ENCODE measurements at regions not wholly inside any gene's neighbourhood (a gene's known extent, or its start where the extent isn't known, plus 50 kb on each side); places are given as distances from the start of the nearest gene placed in this dataset.

DNA sequence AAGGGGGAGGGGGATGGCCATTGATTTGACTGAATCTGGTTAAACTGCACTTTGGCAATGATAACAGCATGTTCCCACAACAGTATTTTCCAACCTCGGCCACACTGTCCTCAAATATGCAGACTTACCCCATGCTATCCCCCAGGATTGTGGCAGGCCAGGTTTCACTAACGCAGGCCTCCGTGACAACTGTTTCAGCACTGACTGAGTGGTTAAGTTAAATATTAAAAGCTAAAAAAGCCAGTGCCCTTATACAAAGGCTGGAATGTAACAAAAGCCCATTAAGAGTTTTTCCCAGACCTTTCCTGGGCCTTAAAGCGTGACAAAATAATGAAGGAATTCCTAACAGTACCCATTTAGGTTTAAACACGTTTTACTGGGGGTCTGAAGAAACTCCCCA lies 202.9 kb downstream of the USP25 start:
- Histone ChIP-seq H3K36me3 (ENCODE audit: control insufficient read depth in 2 of 2, insufficient read depth in 2 of 2, low read length in 2 of 2) (no peaks in the 10 kb centered on the region), H3K9me3 (ENCODE audit: control insufficient read depth in 2 of 2, low read length in 2 of 2) (no peaks in the 10 kb centered on the region), H3K9ac (ENCODE audit: low read length in 2 of 2) (no peak overlapping the region), H3K4me1 (ENCODE audit: control insufficient read depth, insufficient read depth, low read length) (no peaks in the 10 kb centered on the region), H3K27ac (ENCODE audit: low read length) (no peak overlapping the region), H3K4me3 (ENCODE audit: low read length in 2 of 2) (no peak overlapping the region), H3K27me3 (ENCODE audit: control insufficient read depth in 1 of 2, insufficient read depth in 2 of 2, low read length in 2 of 2) (no peaks in the 10 kb centered on the region)

- H3K4me3 ChIP-seq (ENCODE audit: low read length in 2 of 2) = no peak overlapping the region
- no peaks in the 10 kb centered on the region for H3K4me1 ChIP-seq (ENCODE audit: control insufficient read depth, insufficient read depth, low read length)
- H3K36me3 ChIP-seq (ENCODE audit: control insufficient read depth in 2 of 2, insufficient read depth in 2 of 2, low read length in 2 of 2) = no peaks in the 10 kb centered on the region
- H3K9ac ChIP-seq (ENCODE audit: low read length in 2 of 2) = no peak overlapping the region
- no peaks in the 10 kb centered on the region for H3K27me3 ChIP-seq (ENCODE audit: control insufficient read depth in 1 of 2, insufficient read depth in 2 of 2, low read length in 2 of 2)
- no peaks in the 10 kb centered on the region for H3K9me3 ChIP-seq (ENCODE audit: control insufficient read depth in 2 of 2, low read length in 2 of 2)
- no peak overlapping the region for H3K27ac ChIP-seq (ENCODE audit: low read length)
These were observed 205.7 kb downstream of the USP25 start for GRCh38 chr21:15935530-15935929.

GRCh38 chr21:15943009-15943666 lies 213.4 kb downstream of the USP25 start:
- Histone ChIP-seq H3K9ac (ENCODE audit: low read length in 2 of 2) (no peak overlapping the region), H3K27me3 (ENCODE audit: control insufficient read depth in 1 of 2, insufficient read depth in 2 of 2, low read length in 2 of 2) (no peaks in the 10 kb centered on the region)

GRCh38 chr21:15947677-15948076 lies 217.9 kb downstream of the USP25 start:
- Histone ChIP-seq H3K27ac (ENCODE audit: low read length) (no peak overlapping the region), H3K4me1 (ENCODE audit: control insufficient read depth, insufficient read depth, low read length) (no peaks in the 10 kb centered on the region), H3K9me3 (ENCODE audit: control insufficient read depth in 2 of 2, low read length in 2 of 2) (no peaks in the 10 kb centered on the region), H3K27me3 (ENCODE audit: control insufficient read depth in 1 of 2, insufficient read depth in 2 of 2, low read length in 2 of 2) (no peaks in the 10 kb centered on the region), H3K36me3 (ENCODE audit: control insufficient read depth in 2 of 2, insufficient read depth in 2 of 2, low read length in 2 of 2) (no peaks in the 10 kb centered on the region), H3K4me3 (ENCODE audit: low read length in 2 of 2) (peak overlapping the region in 1 of 2 donors; percentile 17), H3K9ac (ENCODE audit: low read length in 2 of 2) (no peak overlapping the region)

More at GRCh38 chr21:15943009-15943666, 213.4 kb downstream of the USP25 start:
- Histone ChIP-seq H3K4me3 (ENCODE audit: low read length in 2 of 2) (no peak overlapping the region), H3K36me3 (ENCODE audit: control insufficient read depth in 2 of 2, insufficient read depth in 2 of 2, low read length in 2 of 2) (no peaks in the 10 kb centered on the region), H3K27ac (ENCODE audit: low read length) (no peak overlapping the region), H3K9me3 (ENCODE audit: control insufficient read depth in 2 of 2, low read length in 2 of 2) (no peaks in the 10 kb centered on the region), H3K4me1 (ENCODE audit: control insufficient read depth, insufficient read depth, low read length) (no peaks in the 10 kb centered on the region)

DNA sequence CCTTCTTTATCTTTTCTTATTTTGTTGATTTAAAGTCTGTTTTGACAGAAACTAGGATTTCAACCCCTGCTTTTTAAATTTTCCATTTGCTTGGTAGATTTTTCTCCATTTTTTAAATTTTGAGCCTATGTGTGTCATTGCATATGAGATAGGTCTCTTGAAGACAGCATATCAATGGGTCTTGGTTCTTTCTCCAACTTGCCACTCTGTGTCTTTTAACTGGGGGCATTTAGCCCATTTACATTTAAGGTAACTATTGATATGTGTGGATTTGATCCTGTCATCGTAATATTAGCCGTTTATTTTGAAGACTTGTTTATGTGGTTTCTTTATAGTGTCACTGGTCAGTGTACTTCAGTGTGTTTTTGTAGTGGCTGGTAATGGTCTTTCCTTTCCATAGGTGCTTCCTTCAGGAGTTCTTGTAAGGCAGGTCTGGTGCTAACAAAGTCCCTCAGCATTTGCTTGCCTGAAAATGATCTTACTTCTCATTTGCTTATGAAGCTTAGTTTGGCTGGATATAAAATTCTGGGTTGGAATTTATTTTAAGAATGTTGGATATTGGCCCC lies 223.9 kb downstream of the USP25 start:
- Histone ChIP-seq H3K4me1 (ENCODE audit: control insufficient read depth, insufficient read depth, low read length) (no peaks in the 10 kb centered on the region), H3K27ac (ENCODE audit: low read length) (no peak overlapping the region), H3K36me3 (ENCODE audit: control insufficient read depth in 2 of 2, insufficient read depth in 2 of 2, low read length in 2 of 2) (no peaks in the 10 kb centered on the region), H3K9me3 (ENCODE audit: control insufficient read depth in 2 of 2, low read length in 2 of 2) (peaks cover 0 to 7% of the 10 kb centered on the region in 2 donors), H3K27me3 (ENCODE audit: control insufficient read depth in 1 of 2, insufficient read depth in 2 of 2, low read length in 2 of 2) (no peaks in the 10 kb centered on the region), H3K9ac (ENCODE audit: low read length in 2 of 2) (no peak overlapping the region), H3K4me3 (ENCODE audit: low read length in 2 of 2) (no peak overlapping the region)

GRCh38 chr21:15964236-15964855 lies 234.6 kb downstream of the USP25 start:
- Histone ChIP-seq H3K4me1 (ENCODE audit: control insufficient read depth, insufficient read depth, low read length) (no peaks in the 10 kb centered on the region), H3K36me3 (ENCODE audit: control insufficient read depth in 2 of 2, insufficient read depth in 2 of 2, low read length in 2 of 2) (no peaks in the 10 kb centered on the region), H3K27ac (ENCODE audit: low read length) (no peak overlapping the region), H3K9me3 (ENCODE audit: control insufficient read depth in 2 of 2, low read length in 2 of 2) (no peaks in the 10 kb centered on the region), H3K27me3 (ENCODE audit: control insufficient read depth in 1 of 2, insufficient read depth in 2 of 2, low read length in 2 of 2) (no peaks in the 10 kb centered on the region), H3K9ac (ENCODE audit: low read length in 2 of 2) (no peak overlapping the region), H3K4me3 (ENCODE audit: low read length in 2 of 2) (no peak overlapping the region)

DNA sequence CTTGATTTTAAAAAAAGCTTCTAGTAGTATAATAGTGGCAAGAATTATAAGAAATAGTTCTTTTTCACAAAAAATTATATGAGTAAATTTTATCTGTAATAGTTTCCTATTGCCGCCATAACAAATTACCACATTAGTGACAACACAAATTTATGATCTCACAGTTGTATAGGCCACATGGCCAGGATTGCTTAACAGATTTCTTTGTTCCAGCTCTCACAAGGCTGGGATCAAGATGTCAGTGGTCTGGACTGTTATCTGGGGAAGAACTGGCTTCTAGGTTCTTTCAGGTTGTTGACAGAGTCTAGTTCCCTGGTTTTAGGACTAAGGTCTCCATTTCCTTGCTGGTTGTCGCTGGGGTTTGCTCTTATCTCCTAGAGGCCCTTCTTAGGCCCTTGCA lies 236.4 kb downstream of the USP25 start:
- no peak overlapping the region for H3K4me3 ChIP-seq (ENCODE audit: low read length in 2 of 2)
- H3K27ac ChIP-seq (ENCODE audit: low read length) = no peak overlapping the region
- no peaks in the 10 kb centered on the region for H3K4me1 ChIP-seq (ENCODE audit: control insufficient read depth, insufficient read depth, low read length)
- H3K27me3 ChIP-seq (ENCODE audit: control insufficient read depth in 1 of 2, insufficient read depth in 2 of 2, low read length in 2 of 2) = no peaks in the 10 kb centered on the region
- H3K9ac ChIP-seq (ENCODE audit: low read length in 2 of 2) = no peak overlapping the region
- H3K9me3 ChIP-seq (ENCODE audit: control insufficient read depth in 2 of 2, low read length in 2 of 2) = no peaks in the 10 kb centered on the region
- no peaks in the 10 kb centered on the region for H3K36me3 ChIP-seq (ENCODE audit: control insufficient read depth in 2 of 2, insufficient read depth in 2 of 2, low read length in 2 of 2)

GRCh38 chr21:15966651-15967050 lies 236.9 kb downstream of the USP25 start:
- no peaks in the 10 kb centered on the region for H3K27me3 ChIP-seq (ENCODE audit: control insufficient read depth in 1 of 2, insufficient read depth in 2 of 2, low read length in 2 of 2)
- H3K27ac ChIP-seq (ENCODE audit: low read length) = no peak overlapping the region
- no peak overlapping the region for H3K9ac ChIP-seq (ENCODE audit: low read length in 2 of 2)

DNA sequence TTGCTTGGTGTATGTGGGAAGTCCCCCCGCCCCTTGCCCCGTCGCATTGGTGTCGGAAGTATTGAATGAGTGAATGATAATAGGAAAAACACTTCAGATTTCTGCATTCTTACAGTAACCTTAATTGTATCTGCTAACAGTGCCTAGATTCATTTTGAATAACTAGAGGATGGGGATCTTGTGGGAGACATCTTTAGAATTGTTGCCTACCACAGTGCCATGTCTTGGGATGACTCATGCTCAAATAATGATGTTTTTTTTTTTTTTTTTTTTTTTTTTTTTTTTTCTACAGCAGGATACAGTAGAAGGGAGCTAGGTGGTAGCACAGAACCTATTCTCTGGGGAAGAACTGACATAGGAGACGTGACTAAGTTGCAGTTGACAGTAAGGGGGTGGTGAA lies 237.9 kb downstream of the USP25 start:
- Histone ChIP-seq H3K4me3 (ENCODE audit: low read length in 2 of 2) (no peak overlapping the region), H3K27me3 (ENCODE audit: control insufficient read depth in 1 of 2, insufficient read depth in 2 of 2, low read length in 2 of 2) (no peaks in the 10 kb centered on the region), H3K4me1 (ENCODE audit: control insufficient read depth, insufficient read depth, low read length) (no peaks in the 10 kb centered on the region), H3K9me3 (ENCODE audit: control insufficient read depth in 2 of 2, low read length in 2 of 2) (no peaks in the 10 kb centered on the region), H3K27ac (ENCODE audit: low read length) (no peak overlapping the region), H3K9ac (ENCODE audit: low read length in 2 of 2) (no peak overlapping the region), H3K36me3 (ENCODE audit: control insufficient read depth in 2 of 2, insufficient read depth in 2 of 2, low read length in 2 of 2) (no peaks in the 10 kb centered on the region)

More at GRCh38 chr21:15966651-15967050, 236.9 kb downstream of the USP25 start:
- Histone ChIP-seq H3K4me3 (ENCODE audit: low read length in 2 of 2) (no peak overlapping the region), H3K9me3 (ENCODE audit: control insufficient read depth in 2 of 2, low read length in 2 of 2) (no peaks in the 10 kb centered on the region), H3K4me1 (ENCODE audit: control insufficient read depth, insufficient read depth, low read length) (no peaks in the 10 kb centered on the region), H3K36me3 (ENCODE audit: control insufficient read depth in 2 of 2, insufficient read depth in 2 of 2, low read length in 2 of 2) (no peaks in the 10 kb centered on the region)

- Histone ChIP-seq H3K36me3 (ENCODE audit: control insufficient read depth in 2 of 2, insufficient read depth in 2 of 2, low read length in 2 of 2) (no peaks in the 10 kb centered on the region), H3K27ac (ENCODE audit: low read length) (no peak overlapping the region), H3K4me1 (ENCODE audit: control insufficient read depth, insufficient read depth, low read length) (no peaks in the 10 kb centered on the region), H3K27me3 (ENCODE audit: control insufficient read depth in 1 of 2, insufficient read depth in 2 of 2, low read length in 2 of 2) (no peaks in the 10 kb centered on the region), H3K9me3 (ENCODE audit: control insufficient read depth in 2 of 2, low read length in 2 of 2) (no peaks in the 10 kb centered on the region), H3K9ac (ENCODE audit: low read length in 2 of 2) (no peak overlapping the region), H3K4me3 (ENCODE audit: low read length in 2 of 2) (no peak overlapping the region)
These were observed 239.1 kb downstream of the USP25 start for GRCh38 chr21:15968776-15969310.

- Histone ChIP-seq H3K36me3 (ENCODE audit: control insufficient read depth in 2 of 2, insufficient read depth in 2 of 2, low read length in 2 of 2) (no peaks in the 10 kb centered on the region), H3K4me3 (ENCODE audit: low read length in 2 of 2) (no peak overlapping the region), H3K27ac (ENCODE audit: low read length) (no peak overlapping the region), H3K4me1 (ENCODE audit: control insufficient read depth, insufficient read depth, low read length) (no peaks in the 10 kb centered on the region), H3K9ac (ENCODE audit: low read length in 2 of 2) (no peak overlapping the region), H3K27me3 (ENCODE audit: control insufficient read depth in 1 of 2, insufficient read depth in 2 of 2, low read length in 2 of 2) (no peaks in the 10 kb centered on the region), H3K9me3 (ENCODE audit: control insufficient read depth in 2 of 2, low read length in 2 of 2) (no peaks in the 10 kb centered on the region)
These were observed 247.0 kb downstream of the USP25 start for GRCh38 chr21:15976807-15977206.
